HG02763 (cell line): ENCODE measurements at regions not wholly inside any gene's neighbourhood (a gene's known extent, or its start where the extent isn't known, plus 50 kb on each side); places are given as distances from the start of the nearest gene placed in this dataset.
"Not testable (repeated sequence)": the region's sequence is repeated elsewhere in the genome, so short reads cannot be mapped to it uniquely, and the experiment has no call there.

Experiments used
- ATAC-seq: cut with Tn5 transposase; IDR thresholded peaks from one replicate; pipeline ENCODE4 v1.9.1; 2021; ENCODE audit warnings: mild to moderate bottlenecking, moderate library complexity; ENCODE audit not compliant: unreplicated experiment

DNA sequence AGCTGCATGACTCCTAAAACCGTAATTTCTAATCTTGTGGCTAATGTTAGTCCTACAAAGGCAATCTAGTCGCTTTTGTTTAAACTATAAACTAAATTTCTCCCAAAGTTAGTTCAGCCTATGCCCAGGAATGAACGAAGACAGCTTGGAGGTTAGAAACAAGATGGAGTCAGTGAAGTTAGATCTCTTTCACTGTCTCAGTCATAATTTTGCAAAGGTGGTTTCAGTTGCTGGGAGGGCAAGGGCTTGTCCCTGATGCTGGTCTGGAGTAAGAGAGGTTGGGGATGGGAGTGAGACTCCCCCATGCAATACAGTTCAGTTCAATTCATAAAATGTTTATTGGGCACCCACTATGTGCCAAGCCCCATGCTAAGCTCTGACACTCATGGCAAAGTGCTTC lies 362.1 kb downstream of the TYW1 start:
- not testable (repeated sequence) for ATAC-seq

- no peak for ATAC-seq
Observed at GRCh38 chr7:67359900-67360299, 363.3 kb downstream of the TYW1 start.

DNA sequence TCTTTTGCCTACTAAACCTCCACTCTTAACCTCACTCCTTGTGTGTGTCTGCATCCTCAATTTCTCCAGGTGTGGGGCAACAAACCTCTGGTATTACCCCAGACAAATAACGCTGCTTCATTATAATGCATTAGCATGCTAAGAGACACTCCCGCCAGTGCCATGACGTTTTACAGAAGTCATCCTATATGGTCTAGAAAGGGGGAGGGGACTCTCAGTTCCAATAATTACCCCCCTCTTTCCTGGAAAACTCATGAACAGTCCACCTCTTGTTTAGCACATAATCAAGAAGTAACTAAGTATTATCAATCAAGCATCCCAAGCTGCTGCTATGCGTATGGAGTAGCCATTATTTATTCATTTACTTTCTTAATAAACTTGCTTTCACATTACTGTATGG lies 364.5 kb downstream of the TYW1 start:
- no peak for ATAC-seq

DNA sequence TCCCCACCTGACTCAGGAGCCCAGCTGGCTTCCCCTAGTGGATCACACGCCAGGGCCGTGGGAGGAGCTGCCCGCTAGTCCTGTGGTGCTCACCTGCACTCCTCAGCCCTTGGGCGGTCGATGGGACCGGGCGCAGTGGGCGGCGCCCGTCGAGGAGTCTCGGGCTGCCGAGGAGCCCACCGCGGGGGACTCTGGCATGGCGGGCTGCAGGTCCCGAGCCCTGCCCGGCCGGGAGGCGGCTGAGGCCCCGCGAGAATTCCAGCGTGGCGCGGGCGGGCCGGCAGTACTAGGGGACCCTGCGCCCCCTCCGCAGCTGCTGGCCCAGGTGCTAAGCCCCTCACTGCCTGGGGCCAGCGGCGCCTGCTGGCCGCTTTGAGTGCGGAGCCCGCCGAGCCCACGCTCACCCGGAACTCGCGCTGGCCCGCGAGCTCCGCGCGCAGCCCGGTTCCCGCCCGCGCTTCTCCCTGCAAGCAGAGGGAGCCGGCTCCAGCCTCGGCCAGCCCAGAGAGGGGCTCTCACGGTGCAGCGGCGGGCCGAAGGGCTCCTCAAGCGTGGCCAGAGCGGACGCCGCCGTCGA lies 367.9 kb downstream of the TYW1 start:
- ATAC-seq = no peak

DNA sequence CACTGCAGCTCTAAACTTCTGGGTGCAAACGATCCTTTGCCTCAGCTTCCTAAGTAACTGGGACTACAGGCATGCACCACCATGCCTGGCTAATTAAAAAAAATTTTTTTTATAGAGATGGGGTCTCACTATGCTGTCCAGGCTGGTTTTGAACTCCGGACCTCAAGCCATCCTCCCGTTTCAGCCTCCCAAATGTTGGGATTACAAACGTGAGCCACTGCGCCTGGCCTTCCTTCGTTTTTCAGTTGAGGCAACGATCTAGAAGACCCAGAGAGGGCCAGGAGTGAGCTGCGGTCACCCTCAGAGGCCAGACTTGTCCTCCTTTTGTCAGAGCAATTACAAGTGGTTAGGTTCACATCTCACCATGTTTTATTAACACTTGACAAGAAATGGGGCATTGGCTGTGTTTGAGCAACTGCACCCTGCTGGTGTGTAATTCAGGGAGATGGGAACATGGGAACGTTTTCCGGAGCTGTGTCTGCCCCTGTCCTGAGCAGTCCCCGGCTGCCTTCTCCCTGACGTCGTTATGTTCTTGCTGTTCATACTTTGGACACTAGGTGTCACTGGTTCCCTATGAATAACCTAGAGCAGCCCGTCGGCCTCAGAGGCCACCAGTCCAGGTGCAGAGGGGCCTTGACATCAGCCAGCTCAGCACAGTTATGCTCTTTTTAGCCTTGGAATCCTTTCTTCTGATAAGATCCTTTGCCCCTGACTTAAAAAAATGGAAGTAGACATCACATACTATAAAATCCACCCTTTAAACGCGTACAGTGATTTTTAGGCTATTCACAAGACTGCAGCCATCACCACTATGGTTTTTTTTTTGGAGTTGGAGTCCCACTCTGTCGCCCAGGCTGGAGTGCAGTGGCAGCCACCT lies 375.0 kb downstream of the TYW1 start:
- peak; percentile 86 for ATAC-seq

DNA sequence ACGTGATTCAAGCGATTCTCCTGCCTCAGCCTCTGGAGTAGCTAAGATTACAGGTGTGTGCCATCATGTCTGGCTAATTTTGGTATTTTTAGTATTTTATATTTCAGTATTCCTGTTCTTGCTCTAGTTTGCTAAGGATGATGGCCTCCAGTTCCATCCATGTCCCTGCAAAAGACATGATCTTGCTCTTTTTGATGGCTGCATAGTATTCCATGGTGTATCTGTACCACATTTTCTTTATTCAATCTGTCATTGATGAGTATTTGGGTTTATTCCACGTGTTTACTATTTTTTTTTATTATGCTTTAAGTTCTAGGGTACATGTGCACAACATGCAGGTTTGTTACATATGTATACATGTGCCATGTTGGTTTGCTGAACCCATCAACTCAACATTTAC lies 376.8 kb downstream of the TYW1 start:
- ATAC-seq = not testable (repeated sequence)

DNA sequence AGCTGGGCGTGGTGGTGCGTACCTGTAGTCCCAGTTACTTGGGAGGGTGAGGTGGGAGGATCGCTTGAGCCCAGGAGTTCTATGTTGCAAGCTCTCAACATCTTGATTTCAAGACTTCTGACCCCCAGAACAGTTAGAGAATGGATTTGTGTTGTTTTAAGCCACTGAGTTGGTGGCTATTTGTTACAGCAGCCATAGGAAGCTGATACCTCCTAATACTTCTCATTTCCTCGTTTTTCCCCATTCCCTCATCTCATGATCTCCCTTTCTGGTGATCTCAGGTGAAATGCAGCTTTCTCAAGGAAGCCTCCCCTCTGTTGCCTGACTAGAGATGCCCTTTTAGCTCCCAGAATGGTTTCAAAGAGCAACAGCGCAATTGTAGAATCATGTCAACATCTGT lies 378.8 kb downstream of the TYW1 start:
- no peak for ATAC-seq

DNA sequence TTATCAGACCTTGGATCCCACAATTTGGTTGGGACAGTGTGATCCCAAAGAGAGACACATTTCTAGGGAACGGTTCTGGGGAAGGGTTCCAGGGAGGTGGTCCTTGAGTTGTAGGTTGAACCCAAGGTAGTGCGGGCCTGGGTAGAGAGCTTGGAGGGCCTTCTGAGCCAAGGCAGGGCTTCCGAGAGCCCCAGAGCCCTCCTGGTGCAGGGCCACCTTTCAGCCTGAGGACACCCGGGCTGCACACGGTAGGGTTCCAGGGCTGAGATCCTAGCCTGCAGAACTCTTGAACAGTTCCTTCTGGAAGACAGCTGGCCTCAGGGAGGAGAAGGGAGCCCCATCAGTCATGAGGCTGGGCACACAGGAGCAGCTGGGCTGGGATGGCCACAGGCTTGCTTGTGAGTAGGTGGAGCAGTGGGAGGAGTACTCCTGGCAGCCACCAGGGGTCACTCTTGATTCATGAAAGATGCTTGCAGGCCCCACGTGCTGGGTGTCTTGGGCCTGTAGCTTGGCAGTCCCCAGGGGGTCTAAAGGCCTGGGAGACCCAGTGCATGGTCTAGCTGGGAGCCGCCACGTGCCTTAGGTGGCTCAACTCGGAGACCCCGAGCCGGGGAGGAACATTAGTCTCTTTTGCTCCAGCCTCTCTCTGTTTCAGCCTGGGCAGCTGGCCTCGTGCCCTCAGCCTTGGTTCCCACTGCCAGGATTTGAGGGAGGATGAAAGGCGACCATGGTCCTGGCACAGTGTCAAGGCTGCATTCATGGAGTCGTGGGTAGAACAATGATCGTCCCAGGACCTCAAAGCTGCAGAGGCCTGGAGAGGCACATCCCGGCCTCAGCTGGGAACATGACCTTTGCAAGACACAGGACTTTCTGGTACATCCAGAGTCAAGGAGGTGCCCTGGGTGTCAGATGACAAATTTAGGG lies 381.6 kb downstream of the TYW1 start:
- ATAC-seq = peak; percentile 70

DNA sequence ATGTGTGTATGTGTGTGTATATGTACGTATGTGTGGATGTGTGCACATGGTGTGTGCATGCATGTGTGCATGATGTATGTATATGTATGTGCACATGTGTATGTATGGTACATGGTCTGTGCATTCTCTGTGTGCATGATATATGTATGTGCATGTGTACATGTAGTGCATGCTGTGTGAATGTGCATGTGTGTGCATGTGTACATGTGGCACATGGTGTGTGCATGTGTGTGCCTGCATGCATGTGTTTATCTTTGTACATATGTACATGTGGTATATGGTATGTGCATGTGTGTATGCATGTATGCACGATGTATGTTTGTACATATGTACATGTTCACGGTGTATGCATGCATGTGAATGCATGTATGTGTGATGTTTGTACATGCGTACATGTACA lies 383.7 kb downstream of the TYW1 start:
- ATAC-seq = no peak

GRCh38 chr7:67380858-67381257 lies 384.2 kb downstream of the TYW1 start:
- ATAC-seq = no peak

- ATAC-seq = no peak
Observed at GRCh38 chr7:67387851-67388250, 391.2 kb downstream of the TYW1 start.

DNA sequence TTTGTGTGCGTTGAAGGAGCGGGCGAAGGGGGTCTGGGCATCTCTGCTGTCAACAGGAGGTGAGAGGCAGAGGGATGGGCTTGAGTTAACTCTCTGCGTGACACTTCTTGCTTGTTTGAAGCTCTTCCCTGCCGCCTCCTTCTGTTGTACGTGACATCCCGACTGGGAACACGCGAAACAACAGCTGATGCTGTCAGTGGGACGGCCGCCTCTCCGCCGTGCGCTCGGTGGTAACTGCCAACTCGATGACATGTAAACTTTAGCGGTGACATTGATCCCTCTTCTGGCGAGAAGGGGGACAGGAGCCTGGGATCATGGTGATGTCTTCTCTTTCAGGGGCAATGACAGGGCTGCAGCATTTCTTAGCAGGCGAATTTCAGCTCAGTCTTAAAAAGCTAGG lies 394.5 kb downstream of the TYW1 start:
- ATAC-seq = no peak

DNA sequence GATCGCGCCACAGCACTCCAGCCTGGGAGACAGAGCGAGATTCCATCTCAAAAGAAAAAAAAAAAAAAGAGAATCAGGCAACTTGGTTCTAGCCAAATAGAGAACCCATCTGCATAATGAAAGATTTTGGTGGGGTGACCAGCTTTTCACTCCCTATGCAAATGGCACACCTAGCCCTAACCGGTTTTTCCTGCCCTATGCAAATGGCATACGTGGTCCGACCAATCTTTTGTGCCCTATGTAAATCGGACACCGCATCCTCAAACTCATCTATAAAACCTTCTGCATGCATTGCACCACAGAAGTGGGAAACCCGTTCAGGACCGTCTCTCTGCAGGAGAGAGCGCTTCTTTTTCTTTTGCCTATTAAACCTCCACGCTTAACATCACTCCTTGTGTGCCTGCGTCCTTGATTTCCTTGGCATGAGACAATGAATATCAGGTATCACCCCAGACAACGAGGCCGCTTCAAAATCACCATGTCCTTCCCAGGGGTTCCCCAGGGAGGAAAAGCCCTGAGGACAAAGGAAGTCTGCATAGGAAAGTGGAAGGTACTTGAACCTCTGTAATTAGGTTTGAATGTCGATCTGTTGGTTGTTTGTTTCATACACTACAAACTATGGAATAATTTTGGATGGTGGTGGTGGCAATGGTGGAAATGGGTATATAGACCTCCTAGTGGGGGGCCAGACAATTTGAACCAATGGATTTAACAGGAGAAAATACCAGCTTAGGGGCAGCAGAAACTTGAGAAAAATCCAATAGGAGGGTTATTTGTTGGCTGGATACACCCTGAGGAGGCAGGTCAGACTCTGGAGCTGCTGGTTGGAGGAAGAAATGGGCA lies 396.2 kb downstream of the TYW1 start:
- ATAC-seq = no peak

DNA sequence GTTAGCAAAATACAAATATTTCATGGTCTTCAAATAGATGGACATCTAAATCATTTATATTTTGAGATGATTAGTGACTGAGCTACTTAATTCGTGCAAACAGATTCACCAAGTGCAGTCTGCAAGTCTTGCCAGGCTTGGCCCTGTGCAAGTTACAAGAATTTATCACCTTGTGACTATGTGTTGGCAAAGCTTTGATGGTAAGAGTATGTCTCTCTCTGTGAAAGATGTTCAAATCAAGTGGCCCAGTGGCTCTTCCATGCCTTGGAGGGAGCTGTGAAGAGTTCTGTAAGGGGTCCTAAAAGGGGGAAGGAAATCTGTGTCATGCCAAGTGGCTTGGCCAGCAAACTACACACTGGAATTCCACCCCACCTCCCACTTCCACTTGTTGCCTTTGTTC lies 397.3 kb downstream of the TYW1 start:
- ATAC-seq = no peak

DNA sequence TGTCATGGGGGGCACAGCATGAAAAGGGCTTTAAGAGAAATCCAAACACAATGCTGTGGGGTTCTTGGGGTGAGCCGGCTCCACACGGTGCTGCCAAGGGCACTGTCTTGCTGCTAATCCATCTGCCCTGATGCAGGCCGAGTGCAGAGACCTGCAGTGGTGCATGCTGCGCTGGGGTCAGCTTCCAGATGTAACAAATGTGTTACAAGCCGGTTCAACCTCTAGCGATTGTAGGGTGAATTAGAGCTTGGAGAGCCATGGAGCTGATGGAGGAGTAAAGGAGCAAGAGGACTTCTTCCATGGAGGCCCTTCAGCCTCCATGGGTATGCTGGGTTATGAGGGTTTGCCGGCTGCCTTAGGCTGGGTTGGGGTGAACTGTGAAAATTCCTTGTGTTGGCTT lies 402.3 kb downstream of the TYW1 start:
- ATAC-seq = no peak

DNA sequence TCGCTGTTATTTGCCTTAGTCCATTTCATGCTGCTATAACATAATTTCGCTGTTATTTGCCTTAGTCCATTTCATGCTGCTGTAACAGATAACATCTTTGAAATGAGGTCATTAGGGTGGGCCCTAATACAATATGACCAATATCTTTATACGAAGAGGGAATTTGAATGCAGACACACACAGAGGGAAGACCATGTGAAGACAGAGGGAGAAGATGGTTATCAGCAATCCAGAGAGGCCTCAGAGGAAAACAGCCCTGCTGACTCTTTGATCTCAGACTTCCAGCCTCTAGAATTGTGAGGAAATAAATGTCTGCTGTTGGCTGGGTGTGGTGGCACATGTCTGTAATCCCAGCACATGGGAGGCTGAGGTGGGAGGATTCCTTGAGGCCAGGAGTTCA lies 404.9 kb downstream of the TYW1 start:
- no peak for ATAC-seq

GRCh38 chr7:67402280-67402679 lies 405.6 kb downstream of the TYW1 start:
- ATAC-seq = no peak

- no peak for ATAC-seq
Observed at GRCh38 chr7:67406976-67407375, 410.3 kb downstream of the TYW1 start.

DNA sequence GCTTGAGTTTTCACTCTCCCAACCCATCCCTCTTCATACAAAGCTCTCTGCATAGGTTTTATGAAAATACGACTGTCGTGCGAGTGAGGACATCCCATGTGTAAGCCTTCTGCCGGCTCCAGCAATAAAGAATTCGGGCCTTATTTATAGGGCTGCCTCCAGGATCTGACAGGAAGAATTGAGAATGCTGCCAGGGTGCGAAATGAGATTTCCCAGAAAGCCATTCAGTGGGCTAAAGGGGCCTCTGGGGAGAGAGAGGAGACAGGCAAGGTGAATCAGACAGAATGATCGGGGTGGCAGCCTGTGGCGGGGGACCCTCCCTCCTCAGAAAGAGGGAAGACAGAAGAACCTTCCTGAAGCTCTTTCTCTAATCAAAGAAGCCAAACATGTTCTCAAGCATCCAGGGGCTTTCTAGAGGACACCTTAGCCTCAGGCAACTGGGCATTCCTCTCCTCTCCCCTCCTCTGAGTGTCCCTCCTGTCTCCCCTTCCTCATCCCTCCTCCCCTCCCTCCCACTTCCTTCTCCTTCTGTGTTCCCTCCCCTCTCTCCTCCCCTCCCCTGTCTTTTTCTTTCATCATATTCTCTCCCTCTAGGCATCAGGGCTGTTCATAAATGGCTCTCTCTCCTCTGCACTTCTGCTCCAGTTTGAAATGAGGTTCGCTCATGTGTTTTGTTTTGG lies 410.9 kb downstream of the TYW1 start:
- no peak for ATAC-seq

DNA sequence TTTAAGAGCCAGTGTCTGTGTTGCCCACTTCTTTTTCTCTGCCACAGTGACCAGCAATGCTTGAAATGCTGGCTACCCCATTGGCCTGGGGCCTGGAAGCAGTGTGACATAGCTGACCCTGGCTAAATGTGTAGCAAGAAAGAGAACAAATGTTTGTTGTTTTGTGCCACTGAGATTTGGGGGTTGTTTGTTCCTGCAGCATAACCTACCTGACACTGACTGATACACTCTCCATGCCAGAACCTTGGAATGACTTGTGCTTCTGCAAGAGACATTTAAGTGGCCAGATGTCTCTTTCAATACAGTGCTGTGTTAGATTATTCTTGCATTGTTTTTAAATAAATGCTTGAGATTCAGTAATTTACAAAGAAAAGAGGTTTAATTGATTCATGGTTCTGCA lies 411.5 kb downstream of the TYW1 start:
- ATAC-seq = no peak
